SU-DHL-6 (cell line): ENCODE measurements at regions not wholly inside any gene's neighbourhood (a gene's known extent, or its start where the extent isn't known, plus 50 kb on each side); places are given as distances from the start of the nearest gene placed in this dataset.

ENCODE experiments used
- H2AFZ ChIP-seq: fragments of 200-600 bp; sonication (generic); 2 replicates; pipeline ENCODE4 v1.6.1; 2014; ENCODE audit warnings: low read depth, mild to moderate bottlenecking, moderate library complexity, mixed read lengths, antibody characterized with exemption, low read length; ENCODE audit not compliant: severe bottlenecking
- H3F3A ChIP-seq: fragments of 200-600 bp; shearing (Covaris generic); 2 replicates; pipeline ENCODE4 v1.6.0; 2016; ENCODE audit warnings: antibody characterized with exemption, mild to moderate bottlenecking; ENCODE audit not compliant: insufficient read depth
- H3K27ac ChIP-seq: fragments of 200-600 bp; sonication (generic); 2 replicates; pipeline ENCODE4 v1.5.1; 2016; ENCODE audit warnings: low read depth, mild to moderate bottlenecking, low read length, moderate library complexity, mixed read lengths
- H3K27me3 ChIP-seq: fragments of 200-600 bp; sonication (generic), shearing (Covaris generic); 2 replicates; pipeline ENCODE4 v1.6.0; 2014; ENCODE audit warnings: mild to moderate bottlenecking, low read length
- H3K36me3 ChIP-seq: fragments of 200-600 bp; sonication (generic); 2 replicates; pipeline ENCODE4 v1.6.1; 2014; ENCODE audit warnings: mild to moderate bottlenecking, low read length, mixed read lengths
- H3K4me2 ChIP-seq: fragments of 300-600, 200-600 bp; shearing (Covaris generic), sonication (generic); 2 replicates; pipeline ENCODE4 v1.6.0; 2014; ENCODE audit warnings: low read length, low read depth, mild to moderate bottlenecking; ENCODE audit not compliant: poor library complexity, severe bottlenecking
- H3K4me3 ChIP-seq: fragments of 200-600 bp; sonication (generic); 2 replicates; pipeline ENCODE4 v1.5.1; 2014; ENCODE audit warnings: antibody characterized with exemption, low read length, mild to moderate bottlenecking, mixed read lengths; ENCODE audit not compliant: insufficient read depth, poor library complexity, severe bottlenecking
- H3K79me2 ChIP-seq: fragments of 200-600 bp; sonication (generic); 2 replicates; pipeline ENCODE4 v1.6.1; 2014; ENCODE audit warnings: mild to moderate bottlenecking, low read length, moderate library complexity; ENCODE audit not compliant: insufficient read depth
- H3K9ac ChIP-seq: fragments of 200-600 bp; sonication (generic); 2 replicates; pipeline ENCODE4 v1.7.0; 2014; ENCODE audit warnings: mild to moderate bottlenecking, low read length
- H3K9me2 ChIP-seq: fragments of 200-600 bp; sonication (generic); replicated peaks from 2 replicates; pipeline ENCODE4 v1.6.1; 2014; ENCODE audit warnings: low read length; ENCODE audit not compliant: insufficient read depth
- H3K9me3 ChIP-seq: fragments of 200-600 bp; sonication (generic); 2 replicates; pipeline ENCODE4 v1.6.1; 2014; ENCODE audit warnings: low read length, mixed read lengths; ENCODE audit not compliant: insufficient read depth
- H4K20me1 ChIP-seq: fragments of 200-600 bp; sonication (generic); 2 replicates; pipeline ENCODE4 v1.6.1; 2014; ENCODE audit warnings: low read depth, mild to moderate bottlenecking, antibody characterized with exemption, low read length, moderate library complexity, mixed read lengths
- CTCF ChIP-seq: fragments of 200-600 bp; sonication (generic); IDR thresholded peaks from one replicate; pipeline ENCODE4 v1.5.1; 2017; ENCODE audit warnings: antibody characterized with exemption, mild to moderate bottlenecking, low read length, moderate library complexity; ENCODE audit not compliant: insufficient read depth, poor library complexity, severe bottlenecking
- EZH2phosphoT487 ChIP-seq: fragments of 200-600 bp; sonication (generic), shearing (Covaris generic); conservative IDR thresholded peaks from 2 replicates; pipeline ENCODE4 v1.6.1; 2018; ENCODE audit warnings: mild to moderate bottlenecking, antibody characterized with exemption, low read length, moderate library complexity, mixed read lengths

- Histone ChIP-seq H3K4me3 (no peak overlapping the region), H3F3A (no peaks in the 10 kb centered on the region), H3K79me2 (no peaks in the 10 kb centered on the region), H3K9ac (no peak overlapping the region), H3K9me2 (no peaks in the 10 kb centered on the region), H3K27me3 (no peaks in the 10 kb centered on the region), H4K20me1 (no peaks in the 10 kb centered on the region), H3K36me3 (no peaks in the 10 kb centered on the region), H3K27ac (no peak overlapping the region), H3K4me2 (no peak overlapping the region), H3K9me3 (no peaks in the 10 kb centered on the region), H2AFZ (no peak overlapping the region)
- no peak for TF ChIP-seq EZH2phosphoT487
- no peak for TF ChIP-seq CTCF
These were observed 66.4 kb upstream of the ANK3 start for GRCh38 chr10:60456053-60456452.

- Histone ChIP-seq H3K9me3 (no peaks in the 10 kb centered on the region), H3K9me2 (no peaks in the 10 kb centered on the region), H3K4me2 (no peak overlapping the region), H3K36me3 (no peaks in the 10 kb centered on the region), H2AFZ (no peak overlapping the region), H3F3A (no peaks in the 10 kb centered on the region), H3K4me3 (no peak overlapping the region), H3K9ac (no peak overlapping the region), H4K20me1 (no peaks in the 10 kb centered on the region), H3K27me3 (no peaks in the 10 kb centered on the region), H3K27ac (no peak overlapping the region), H3K79me2 (no peaks in the 10 kb centered on the region)
- TF ChIP-seq CTCF: no peak
These were observed 64.7 kb upstream of the ANK3 start for GRCh38 chr10:60454336-60454735.

GRCh38 chr10:60453036-60453435 is 63.4 kb upstream of the ANK3 start:
- no peaks in the 10 kb centered on the region for H3F3A ChIP-seq
- H3K36me3 ChIP-seq: no peaks in the 10 kb centered on the region
- H3K4me3 ChIP-seq: no peak overlapping the region
- no peak overlapping the region for H3K9ac ChIP-seq
- H2AFZ ChIP-seq: no peak overlapping the region
- H3K9me2 ChIP-seq: no peaks in the 10 kb centered on the region
- no peak overlapping the region for H3K4me2 ChIP-seq
- H3K9me3 ChIP-seq: no peaks in the 10 kb centered on the region
- H3K79me2 ChIP-seq: no peaks in the 10 kb centered on the region
- TF ChIP-seq EZH2phosphoT487: no peak
- no peak for TF ChIP-seq CTCF
- no peaks in the 10 kb centered on the region for H4K20me1 ChIP-seq
- no peak overlapping the region for H3K27ac ChIP-seq
- no peaks in the 10 kb centered on the region for H3K27me3 ChIP-seq

GRCh38 chr10:60450291-60450690 is 60.6 kb upstream of the ANK3 start:
- TF ChIP-seq EZH2phosphoT487: no peak
- no peak for TF ChIP-seq CTCF
- Histone ChIP-seq H4K20me1 (no peaks in the 10 kb centered on the region), H3K27me3 (no peaks in the 10 kb centered on the region), H3K36me3 (no peaks in the 10 kb centered on the region), H3K9ac (no peak overlapping the region), H3K79me2 (no peaks in the 10 kb centered on the region), H3K4me2 (no peak overlapping the region), H2AFZ (no peak overlapping the region), H3K4me3 (no peak overlapping the region), H3K9me3 (no peaks in the 10 kb centered on the region), H3F3A (no peaks in the 10 kb centered on the region), H3K9me2 (no peaks in the 10 kb centered on the region), H3K27ac (no peak overlapping the region)
